ENCODE measurements at regions not wholly inside any gene's neighbourhood (a gene's known extent, or its start where the extent isn't known, plus 50 kb on each side); places are given as distances from the start of the nearest gene placed in this dataset.

- no peak for TF ChIP-seq CTCF (IDR thresholded peaks at IDR 0.05 in 4 of 5, conservative IDR thresholded peaks at IDR 0.05 in 1 of 5)
- no peak for TF ChIP-seq POLR2A (IDR thresholded peaks at IDR 0.05)
Observed at GRCh38 chr4:181958446-181958845, 284.8 kb upstream of the TENM3 start.

All from gastrocnemius medialis (tissue), 4 donors.